H9 (cell line): ENCODE measurements at regions not wholly inside any gene's neighbourhood (a gene's known extent, or its start where the extent isn't known, plus 50 kb on each side); places are given as distances from the start of the nearest gene placed in this dataset.
A peak's percentile ranks its signal among the peaks of the same experiment; 100 is the strongest.

Source experiments
- DNase-seq: peaks from one replicate; pipeline ENCODE4 v3.0.0-alpha.2; 2017
- H2AFZ ChIP-seq: one replicate; pipeline ENCODE4 v1.6.1; 2013; ENCODE audit warnings: mild to moderate bottlenecking, low read length, control low read depth, moderate library complexity
- H2AK5ac ChIP-seq: 2 replicates; pipeline ENCODE4 v1.6.1; 2013; ENCODE audit warnings: low read length, control low read depth, mixed read lengths; ENCODE audit not compliant: insufficient read length
- H2BK120ac ChIP-seq: one replicate; pipeline ENCODE4 v1.6.1; 2013; ENCODE audit warnings: low read depth, mild to moderate bottlenecking, low read length, control low read depth, inconsistent platforms; ENCODE audit not compliant: poor library complexity, severe bottlenecking
- H2BK12ac ChIP-seq: 2 replicates; pipeline ENCODE4 v1.6.1; 2013; ENCODE audit warnings: low read length, control low read depth, mixed read lengths, low read depth; ENCODE audit not compliant: insufficient read length
- H2BK15ac ChIP-seq: 2 replicates; pipeline ENCODE4 v1.6.1; 2013; ENCODE audit warnings: low read depth, low read length, control low read depth
- H2BK20ac ChIP-seq: one replicate; pipeline ENCODE4 v1.6.1; 2013; ENCODE audit warnings: low read depth, mild to moderate bottlenecking, low read length, control low read depth, inconsistent platforms; ENCODE audit not compliant: poor library complexity, severe bottlenecking
- H2BK5ac ChIP-seq: 2 replicates; pipeline ENCODE4 v1.6.1; 2013; ENCODE audit warnings: low read length, control low read depth, mixed read lengths; ENCODE audit not compliant: insufficient read length
- H3K14ac ChIP-seq: 2 replicates; pipeline ENCODE4 v1.6.1; 2013; ENCODE audit warnings: low read length, control low read depth; ENCODE audit not compliant: insufficient read depth
- H3K18ac ChIP-seq: 2 replicates; pipeline ENCODE4 v1.6.1; 2013; ENCODE audit warnings: low read depth, mild to moderate bottlenecking, mixed read lengths, low read length, control low read depth; ENCODE audit not compliant: insufficient read length
- H3K23ac ChIP-seq: 2 replicates; pipeline ENCODE4 v1.6.1; 2013; ENCODE audit warnings: low read length, control low read depth, mixed read lengths, low read depth; ENCODE audit not compliant: insufficient read length
- H3K23me2 ChIP-seq: 2 replicates; pipeline ENCODE4 v1.6.1; 2013; ENCODE audit warnings: low read depth, mild to moderate bottlenecking, mixed read lengths, low read length, control low read depth; ENCODE audit not compliant: insufficient read length, poor library complexity, severe bottlenecking
- H3K27ac ChIP-seq: 2 replicates; pipeline ENCODE4 v1.5.1; 2013; ENCODE audit warnings: low read length, control low read depth, mixed read lengths, low read depth; ENCODE audit not compliant: insufficient read length
- H3K27me3 ChIP-seq: 2 replicates; pipeline ENCODE4 v1.6.1; 2013; ENCODE audit warnings: low read length, control low read depth, inconsistent platforms; ENCODE audit not compliant: insufficient read depth
- H3K4ac ChIP-seq: 2 replicates; pipeline ENCODE4 v1.6.1; 2013; ENCODE audit warnings: low read depth, mild to moderate bottlenecking, control low read depth, inconsistent platforms, low read length, moderate library complexity
- H3K4me1 ChIP-seq: 2 replicates; pipeline ENCODE4 v1.6.1; 2013; ENCODE audit warnings: low read length, control low read depth, inconsistent platforms; ENCODE audit not compliant: insufficient read depth
- H3K4me2 ChIP-seq: 2 replicates; pipeline ENCODE4 v1.6.1; 2013; ENCODE audit warnings: low read length, control low read depth, mixed read lengths; ENCODE audit not compliant: insufficient read length, insufficient read depth
- H3K56ac ChIP-seq: 2 replicates; pipeline ENCODE4 v1.6.1; 2013; ENCODE audit warnings: low read depth, mild to moderate bottlenecking, mixed read lengths, low read length, control low read depth; ENCODE audit not compliant: insufficient read length
- H3K79me1 ChIP-seq: 2 replicates; pipeline ENCODE4 v1.6.1; 2013; ENCODE audit warnings: low read depth, mild to moderate bottlenecking, moderate library complexity, low read length, control low read depth, inconsistent platforms; ENCODE audit not compliant: insufficient read depth, poor library complexity, severe bottlenecking
- H3K79me2 ChIP-seq: 2 replicates; pipeline ENCODE4 v1.6.1; 2013; ENCODE audit warnings: low read length, control low read depth, inconsistent platforms; ENCODE audit not compliant: insufficient read depth
- H3K9ac ChIP-seq: 2 replicates; pipeline ENCODE4 v1.6.1; 2013; ENCODE audit warnings: low read length, control low read depth, mixed read lengths; ENCODE audit not compliant: insufficient read length; ENCODE audit errors: extremely low read depth
- H3K9me3 ChIP-seq: one replicate; pipeline ENCODE4 v1.6.1; 2013; ENCODE audit warnings: low read depth, low read length, inconsistent platforms; ENCODE audit not compliant: control insufficient read depth
- H3T11ph ChIP-seq: one replicate; pipeline ENCODE4 v1.6.1; 2013; ENCODE audit warnings: mild to moderate bottlenecking, low read length, control low read depth, inconsistent platforms
- H4K20me1 ChIP-seq: one replicate; pipeline ENCODE4 v1.6.1; 2013; ENCODE audit not compliant: control insufficient read depth, insufficient read length, insufficient read depth
- H4K5ac ChIP-seq: 2 replicates; pipeline ENCODE4 v1.6.1; 2013; ENCODE audit warnings: low read depth, mild to moderate bottlenecking, mixed read lengths, low read length, control low read depth; ENCODE audit not compliant: insufficient read length
- H4K8ac ChIP-seq: replicated peaks from 2 replicates; pipeline ENCODE4 v1.6.1; 2013; ENCODE audit warnings: low read length, control low read depth, mixed read lengths, low read depth; ENCODE audit not compliant: insufficient read length
- H4K91ac ChIP-seq: 2 replicates; pipeline ENCODE4 v1.6.1; 2013; ENCODE audit warnings: low read depth, mild to moderate bottlenecking, moderate library complexity, mixed read lengths, low read length, control low read depth; ENCODE audit not compliant: insufficient read length
- H3K27ac Mint-ChIP-seq, 3 experiments: 2 replicates in 2 of 3; 3 replicates in 1 of 3; pipeline ENCODE4 v1.8.0; 2020 to 2021; ENCODE audit warnings: mixed read lengths in 3 of 3, mild to moderate bottlenecking in 1 of 3, moderate library complexity in 1 of 3
- H3K27me3 Mint-ChIP-seq: 2 replicates; pipeline ENCODE4 v1.8.0; 2021; ENCODE audit warnings: low read depth, mild to moderate bottlenecking, moderate library complexity, mixed read lengths
- H3K36me3 Mint-ChIP-seq, 3 experiments: 2 replicates in 2 of 3; 3 replicates in 1 of 3; pipeline ENCODE4 v1.8.0; 2020 to 2021; ENCODE audit warnings: low read depth in 3 of 3, mixed read lengths in 3 of 3; ENCODE audit not compliant: insufficient read depth in 1 of 3
- H3K4me1 Mint-ChIP-seq, 2 experiments: 2 replicates each; pipeline ENCODE4 v1.8.0; 2020; ENCODE audit warnings: mixed read lengths in 2 of 2
- H3K4me3 Mint-ChIP-seq, 2 experiments: 2 replicates in 1 of 2; 3 replicates in 1 of 2; pipeline ENCODE4 v1.8.0; 2020 to 2021; ENCODE audit warnings: mild to moderate bottlenecking in 2 of 2, mixed read lengths in 2 of 2, moderate library complexity in 1 of 2
- H3K9me3 Mint-ChIP-seq, 2 experiments: 2 replicates in 1 of 2; 3 replicates in 1 of 2; pipeline ENCODE4 v1.8.0; 2020; ENCODE audit warnings: mild to moderate bottlenecking in 2 of 2, mixed read lengths in 2 of 2, moderate library complexity in 1 of 2
- CTCF ChIP-seq: fragments of 200-600 bp; sonication (generic); conservative IDR thresholded peaks from 3 replicates; pipeline ENCODE4 v1.8.0; 2021; ENCODE audit warnings: antibody characterized with exemption, mild to moderate bottlenecking
- WGBS: extraction: QIAGEN DNeasy Blood & Tissue Kit; methylation state at CpG from one replicate; pipeline ENCODE4 v1.1.7; 2013; ENCODE audit warnings: missing lambda C conversion rate, low lambda C conversion rate, mixed read lengths; ENCODE audit not compliant: insufficient read length; ENCODE audit errors: extremely low coverage; 5-methylcytosine and 5-hydroxymethylcytosine counted together

GRCh38 chr7:131610007-131610406 is 53.6 kb upstream of the PODXL start:
- Mint-ChIP-seq H3K36me3 (peaks cover 0 to 3% (median 0%) of the 10 kb centered on the region in 3 experiments; a peak in 1 of 7 replicates), H3K27me3 (no peaks in the 10 kb centered on the region)
- no CpG with 5 or more reads among the region's 5 CpGs for WGBS

More at GRCh38 chr7:131610007-131610406, 53.6 kb upstream of the PODXL start:
- no peak overlapping the region for H3K27ac ChIP-seq
- no peak overlapping the region for H3K14ac ChIP-seq
- Mint-ChIP-seq H3K9me3 (no peaks in the 10 kb centered on the region), H3K4me3 (no peak overlapping the region), H3K4me1 (peaks cover 47 to 50% of the 10 kb centered on the region in 2 experiments), H3K27ac (peak overlapping the region in 1 of 3 experiments; percentile 49; a peak in 1 of 7 replicates)
- no peak overlapping the region for H2BK5ac ChIP-seq
- H3K23me2 ChIP-seq, result no peaks in the 10 kb centered on the region
- no peak overlapping the region for H2AFZ ChIP-seq
- no peaks in the 10 kb centered on the region for H4K20me1 ChIP-seq
- H3K18ac ChIP-seq, result no peak overlapping the region
- H4K5ac ChIP-seq, result no peak overlapping the region
- H3K79me1 ChIP-seq, result no peaks in the 10 kb centered on the region
- no peak overlapping the region for H3K56ac ChIP-seq
- H2AK5ac ChIP-seq, result peak overlapping the region; percentile 68
- H3K4me2 ChIP-seq, result no peak overlapping the region
- H3K9me3 ChIP-seq, result no peaks in the 10 kb centered on the region
- H3K23ac ChIP-seq, result no peak overlapping the region
- no peak overlapping the region for H2BK12ac ChIP-seq
- H3K4ac ChIP-seq, result no peak overlapping the region
- no peaks in the 10 kb centered on the region for H3K79me2 ChIP-seq
- peak; percentile 19 for DNase-seq
- peaks cover 7% of the 10 kb centered on the region; the same call in 1 of the 2 replicates for H3K4me1 ChIP-seq
- H3K27me3 ChIP-seq, result no peaks in the 10 kb centered on the region
- H4K91ac ChIP-seq, result peak overlapping the region; percentile 63
- no peak overlapping the region for H4K8ac ChIP-seq
- TF ChIP-seq CTCF, result no peak
- no peak overlapping the region for H2BK15ac ChIP-seq
- H2BK20ac ChIP-seq, result no peak overlapping the region
- no peak overlapping the region for H3T11ph ChIP-seq
- H2BK120ac ChIP-seq, result no peak overlapping the region
- no peak overlapping the region for H3K9ac ChIP-seq
